Inflammatory macrophage treated with lipopolysaccharide for 4 hours (primary cell): ENCODE measurements at regions not wholly inside any gene's neighbourhood (a gene's known extent, or its start where the extent isn't known, plus 50 kb on each side); places are given as distances from the start of the nearest gene placed in this dataset.

Experiments
- DNase-seq: peaks from one replicate; pipeline ENCODE4 v3.0.0-alpha.2; 2020

- no peak for DNase-seq
Observed at GRCh38 chr9:126225611-126226609, 100.7 kb upstream of the MVB12B start.

- DNase-seq = no peak
Observed at GRCh38 chr9:126226991-126227936, 99.4 kb upstream of the MVB12B start.

DNA sequence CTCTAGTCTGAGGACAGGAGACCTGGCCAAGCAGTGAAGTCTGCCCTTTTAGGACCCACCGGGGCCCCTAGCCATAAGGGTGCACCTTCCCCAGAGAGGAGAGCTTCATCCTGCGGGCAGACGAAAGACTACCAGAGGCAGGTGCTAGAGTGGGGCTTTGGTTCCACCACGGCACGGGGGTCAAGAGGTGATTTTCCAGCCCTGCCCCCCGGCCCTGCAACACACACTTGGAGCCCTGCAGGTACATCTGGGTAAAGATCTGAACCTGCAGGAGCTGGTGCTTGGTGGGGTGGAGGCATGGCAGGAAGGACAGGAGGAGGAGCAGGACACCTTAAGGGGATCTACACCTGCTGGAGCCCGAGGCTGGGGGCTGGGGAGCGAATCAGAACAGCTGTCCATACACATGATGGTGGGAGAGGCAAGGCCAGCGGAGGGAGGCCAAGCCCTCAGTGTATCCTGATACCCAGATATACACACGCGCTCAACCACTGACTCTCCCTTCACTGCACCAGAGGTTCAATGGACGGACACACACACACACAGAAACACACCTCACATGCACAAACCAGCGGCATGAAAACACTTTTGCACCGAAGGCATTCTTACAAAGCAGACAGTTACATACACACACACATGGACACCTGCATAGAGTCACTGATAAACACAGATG, 98.4 kb upstream of the MVB12B start:
- no peak for DNase-seq

- DNase-seq = peak; percentile 67
Observed at GRCh38 chr9:126228781-126229444, 97.7 kb upstream of the MVB12B start.

GRCh38 chr9:126229501-126229900, 97.1 kb upstream of the MVB12B start:
- no peak for DNase-seq

DNA sequence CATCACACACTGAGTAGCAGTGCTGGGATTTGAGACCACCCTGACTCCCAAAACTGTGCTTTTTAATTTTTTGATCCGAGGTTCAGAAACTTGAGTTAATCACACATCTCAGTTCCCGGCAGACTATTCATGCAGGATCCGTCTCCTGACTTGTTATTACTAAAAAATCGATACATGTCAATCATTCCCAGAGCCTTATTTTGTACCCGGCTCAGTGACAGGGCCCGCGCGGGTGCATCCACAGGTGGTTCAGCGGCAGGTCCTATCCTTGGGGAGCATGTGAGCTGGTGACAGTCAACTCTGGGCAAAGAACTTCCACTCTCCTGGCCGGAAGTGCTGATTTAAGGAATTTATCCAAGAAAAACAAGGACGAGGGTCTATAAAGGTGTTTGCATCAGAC, 95.9 kb upstream of the MVB12B start:
- DNase-seq = no peak

DNA sequence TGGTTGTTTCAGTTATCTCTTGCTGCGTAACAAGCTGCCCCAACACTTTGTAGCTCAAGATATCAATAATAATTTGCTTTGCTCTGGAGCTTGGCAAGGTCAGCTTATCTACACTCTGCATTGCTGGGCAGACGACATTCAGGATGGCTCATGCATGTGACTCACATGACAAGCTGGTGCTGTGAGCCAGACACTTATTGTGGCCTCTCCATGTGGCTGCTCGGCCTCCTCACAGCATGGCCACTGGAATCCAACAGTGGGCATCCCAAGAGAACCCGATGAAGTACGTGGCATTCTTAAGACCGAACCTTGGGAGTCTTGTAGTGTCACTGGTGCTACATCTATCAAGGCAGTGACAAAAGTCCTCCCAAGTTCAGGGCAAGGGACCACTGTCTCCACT, 94.2 kb upstream of the MVB12B start:
- no peak for DNase-seq

DNA sequence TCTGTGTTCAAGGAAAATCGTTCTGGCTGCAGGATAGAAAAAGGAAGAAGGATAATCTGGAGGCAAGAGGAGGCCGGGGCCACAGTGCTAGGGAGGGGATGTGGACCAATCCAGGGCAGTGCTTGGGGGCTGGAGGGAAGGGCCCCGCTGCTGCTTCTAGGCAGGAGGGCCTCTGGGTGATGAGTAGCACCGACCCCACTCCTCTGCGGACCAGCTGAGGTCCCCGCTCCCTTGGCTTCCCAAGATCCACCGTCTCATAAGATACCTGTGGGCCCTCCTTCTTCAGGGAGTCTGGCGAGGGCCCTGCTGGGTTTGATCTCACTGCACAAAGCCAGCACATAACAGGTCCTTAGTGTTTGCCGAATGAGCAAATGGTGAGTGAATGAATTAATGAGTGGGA, 93.5 kb upstream of the MVB12B start:
- DNase-seq = no peak

GRCh38 chr9:126233913-126234525, 92.6 kb upstream of the MVB12B start:
- no peak for DNase-seq

DNA sequence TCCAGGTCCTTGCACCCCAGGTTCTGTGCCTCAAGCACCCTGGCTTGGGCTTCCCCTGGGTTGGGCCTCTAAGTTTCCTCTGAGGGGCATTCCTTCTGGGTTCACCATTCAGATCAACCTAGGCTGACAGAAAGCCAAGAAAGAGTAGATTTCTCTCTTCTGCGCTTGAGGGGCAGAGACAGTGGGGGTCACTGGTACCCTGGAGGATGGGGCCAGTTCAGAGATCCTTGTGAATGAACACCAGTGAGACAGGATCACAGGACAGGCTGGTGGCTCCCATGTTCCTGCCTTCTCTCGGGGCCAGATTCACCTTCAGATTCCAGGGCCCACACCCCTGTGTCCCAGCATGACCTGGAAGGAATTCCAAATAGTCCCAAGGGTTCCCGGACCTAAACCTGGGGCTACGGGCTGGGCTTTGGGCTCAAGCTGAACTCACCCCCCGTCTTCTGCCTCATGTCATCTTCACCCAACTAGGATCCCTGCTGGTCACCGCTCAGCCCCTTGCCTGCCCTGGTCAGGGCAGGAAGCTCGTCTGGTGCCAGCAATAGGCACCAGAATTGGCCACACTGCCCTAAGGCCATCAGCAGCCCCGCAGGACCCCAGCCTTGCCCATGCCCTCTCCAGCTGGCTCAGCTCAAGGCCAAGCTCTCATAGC, 91.8 kb upstream of the MVB12B start:
- DNase-seq = no peak

DNA sequence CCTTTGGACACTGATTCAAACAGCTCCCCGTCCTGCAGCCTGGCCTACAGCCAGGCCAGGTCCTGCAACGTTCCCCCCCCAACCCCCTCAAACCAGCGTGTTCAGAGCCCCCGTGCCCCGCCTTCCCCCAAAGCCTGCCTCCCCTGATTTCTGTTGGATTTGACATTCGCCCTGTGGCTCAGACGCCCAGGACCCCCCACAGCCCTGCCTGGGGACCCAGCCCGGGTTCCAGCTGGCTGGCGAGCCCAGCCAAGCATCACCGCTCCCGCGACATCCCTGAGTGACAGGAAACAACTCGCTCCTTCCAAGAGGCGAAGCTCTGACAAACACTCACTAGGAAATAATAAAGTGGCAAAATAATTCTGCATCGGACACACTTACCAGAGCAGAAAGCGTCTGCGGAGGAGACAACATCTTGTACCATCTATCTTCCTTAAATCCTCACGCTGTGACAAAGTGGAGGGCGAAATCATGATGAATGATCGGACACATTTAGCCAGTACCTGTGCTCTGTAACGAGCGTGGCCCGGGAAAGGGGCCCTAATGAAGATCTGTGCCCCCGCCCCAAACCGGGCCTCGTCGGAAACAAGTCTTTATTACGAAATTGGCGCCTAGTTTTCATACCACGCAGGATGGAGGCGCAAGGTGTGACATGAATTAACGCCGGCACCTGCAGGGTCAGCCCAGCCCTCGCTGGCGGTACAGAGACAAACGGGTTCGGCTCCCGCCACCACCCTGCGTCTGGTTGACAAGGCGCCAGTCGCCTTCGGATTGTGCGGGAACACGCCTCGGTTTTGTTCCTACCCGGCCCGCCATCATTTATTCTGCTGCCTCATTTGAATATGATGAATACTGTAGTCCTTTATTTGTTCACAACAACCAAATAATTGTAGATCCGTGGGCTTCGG, 91.0 kb upstream of the MVB12B start:
- DNase-seq = no peak

DNA sequence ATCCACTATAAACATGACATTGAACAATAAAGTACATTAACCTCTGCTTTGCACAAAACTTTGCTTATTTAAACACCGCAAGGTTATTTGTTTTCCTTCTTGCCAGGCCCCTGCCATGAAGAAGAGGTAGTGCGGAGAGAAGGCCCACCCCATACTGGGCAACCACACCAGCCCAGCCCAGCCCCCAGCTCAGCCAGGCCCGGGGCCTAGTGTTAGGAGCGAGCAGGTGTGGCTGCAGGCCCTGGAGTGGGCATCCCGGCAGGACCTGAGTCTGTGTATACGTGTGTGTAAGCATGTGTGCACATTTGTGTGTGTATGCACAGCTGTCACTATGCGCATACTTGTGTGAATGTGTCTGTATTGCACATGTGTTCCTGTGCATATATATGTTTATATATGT, 90.4 kb upstream of the MVB12B start:
- DNase-seq = no peak

- no peak for DNase-seq
Observed at GRCh38 chr9:126238415-126238814, 88.2 kb upstream of the MVB12B start.

- DNase-seq = no peak
Observed at GRCh38 chr9:126239515-126239914, 87.1 kb upstream of the MVB12B start.

DNA sequence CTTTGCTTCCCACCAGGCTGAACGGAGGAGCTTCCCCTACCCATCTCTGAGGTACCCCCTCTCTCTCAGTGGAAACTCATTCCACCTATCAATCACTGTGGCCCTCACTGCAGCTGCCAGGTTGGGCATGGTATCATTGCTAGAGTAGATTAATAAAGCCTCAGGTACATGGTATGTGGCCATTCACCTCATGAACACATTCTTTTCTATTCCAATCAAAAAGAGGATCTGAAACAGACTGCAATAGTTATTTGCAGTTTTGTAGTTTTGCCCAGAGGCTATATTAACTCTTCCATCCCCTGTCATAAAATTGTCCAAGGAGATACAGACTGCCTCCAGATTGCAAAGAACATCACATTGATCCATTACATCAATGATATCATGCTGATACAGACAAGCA, 85.8 kb upstream of the MVB12B start:
- no peak for DNase-seq

DNA sequence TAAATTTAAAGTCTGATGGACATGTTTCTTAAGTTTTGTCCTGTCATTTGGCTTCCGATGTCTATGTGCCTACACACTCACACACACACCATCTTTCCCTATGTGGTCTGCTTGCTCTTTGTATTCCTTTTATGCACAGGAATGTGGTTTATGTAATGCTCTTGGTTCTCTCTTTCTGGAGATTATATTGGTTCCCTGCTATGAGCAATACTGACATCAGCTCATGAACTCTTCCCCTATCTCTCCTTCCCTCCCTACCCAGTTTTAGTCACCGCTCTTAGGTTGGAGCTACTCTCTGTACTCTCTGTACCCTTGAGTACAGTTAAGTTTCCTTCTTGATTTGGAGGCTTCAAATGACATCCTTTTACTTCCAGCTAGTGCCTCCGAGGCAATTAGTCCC, 77.9 kb upstream of the MVB12B start:
- no peak for DNase-seq

DNA sequence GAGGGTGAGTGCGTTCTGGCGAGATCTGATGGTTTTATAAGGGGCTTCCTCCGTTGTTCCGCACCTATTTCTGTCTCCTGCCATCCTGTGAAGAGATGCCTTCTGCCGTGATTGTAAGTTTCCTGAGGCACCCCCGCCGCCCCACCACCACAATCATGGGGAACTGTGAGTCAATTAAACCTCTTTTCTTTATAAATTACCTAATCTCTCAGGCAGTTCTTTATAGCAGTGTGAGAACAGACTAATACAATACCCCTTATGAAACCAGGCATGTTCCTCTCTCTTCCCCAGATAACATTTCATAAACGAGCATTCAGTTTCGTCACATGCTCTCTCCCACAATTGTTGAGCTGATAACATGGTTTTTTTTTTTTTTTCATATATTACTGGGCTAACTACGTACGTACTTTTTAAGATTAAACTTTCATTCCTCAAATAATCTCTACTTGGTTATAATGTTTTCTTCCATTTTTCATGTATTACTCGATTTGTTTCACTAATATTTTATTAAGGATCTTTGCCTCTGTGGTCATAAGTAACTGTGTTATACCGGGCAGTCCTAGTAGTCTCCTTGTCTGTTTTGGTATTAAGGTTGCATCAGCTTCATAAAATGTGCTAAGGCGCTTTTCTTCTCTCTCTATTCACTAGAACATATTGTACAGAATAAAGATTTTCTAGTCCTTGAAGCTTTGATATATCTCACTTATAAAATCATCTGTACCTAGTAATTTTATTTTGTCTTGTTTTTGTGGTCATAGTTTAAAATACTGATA, 64.9 kb upstream of the MVB12B start:
- DNase-seq = peak; percentile 8

GRCh38 chr9:126262738-126263137, 63.9 kb upstream of the MVB12B start:
- DNase-seq = no peak

DNA sequence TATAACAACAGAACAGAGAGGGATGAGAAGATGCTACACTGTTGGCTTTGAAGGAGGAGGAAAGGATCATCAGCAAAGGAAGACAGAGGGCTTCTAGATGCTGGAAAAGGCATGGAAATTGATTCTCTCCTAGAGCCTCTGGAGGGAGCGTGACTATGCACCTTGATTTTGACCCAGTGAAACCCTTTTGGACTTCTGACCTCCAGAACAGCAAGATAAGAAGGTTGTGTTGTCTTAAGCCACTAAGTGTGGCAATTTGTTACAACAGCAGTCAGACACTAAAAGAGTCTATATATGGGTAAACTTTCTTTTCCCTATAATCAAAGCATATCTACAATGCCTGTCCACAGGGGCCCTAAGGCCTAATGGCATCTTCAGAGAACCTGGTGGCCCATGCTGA, 56.1 kb upstream of the MVB12B start:
- no peak for DNase-seq
